HG03095 (cell line): ENCODE measurements at regions not wholly inside any gene's neighbourhood (a gene's known extent, or its start where the extent isn't known, plus 50 kb on each side); places are given as distances from the start of the nearest gene placed in this dataset.

Experiments used
- ATAC-seq: cut with Tn5 transposase; IDR thresholded peaks from one replicate; pipeline ENCODE4 v1.9.1; 2021; ENCODE audit warnings: moderate library complexity; ENCODE audit not compliant: unreplicated experiment

- no peak for ATAC-seq
Measured at GRCh38 chr4:17339376-17339775, 172.5 kb downstream of the QDPR start.

- ATAC-seq = peak; percentile 6
Measured at GRCh38 chr4:17336986-17337385, 174.9 kb downstream of the QDPR start.

GRCh38 chr4:17336524-17336961, 175.3 kb downstream of the QDPR start:
- ATAC-seq = peak; percentile 88

- ATAC-seq = no peak
Measured at GRCh38 chr4:17336069-17336468, 175.8 kb downstream of the QDPR start.

GRCh38 chr4:17335371-17335770, 176.5 kb downstream of the QDPR start:
- no peak for ATAC-seq

GRCh38 chr4:17332478-17332877, 179.4 kb downstream of the QDPR start:
- ATAC-seq = no peak

- ATAC-seq = no peak
Measured at GRCh38 chr4:17329046-17329445, 182.8 kb downstream of the QDPR start.

GRCh38 chr4:17328141-17328815, 183.6 kb downstream of the QDPR start:
- no peak for ATAC-seq

- no peak for ATAC-seq
Measured at GRCh38 chr4:17327591-17327990, 184.3 kb downstream of the QDPR start.

- no peak for ATAC-seq
Measured at GRCh38 chr4:17326756-17327155, 185.1 kb downstream of the QDPR start.

GRCh38 chr4:17325098-17325497, 186.8 kb downstream of the QDPR start:
- no peak for ATAC-seq

GRCh38 chr4:17324386-17324830, 187.5 kb downstream of the QDPR start:
- ATAC-seq = no peak

- no peak for ATAC-seq
Measured at GRCh38 chr4:17323554-17324385, 188.1 kb downstream of the QDPR start.

- ATAC-seq = no peak
Measured at GRCh38 chr4:17322514-17322913, 189.4 kb downstream of the QDPR start.

GRCh38 chr4:17320046-17320445, 191.8 kb downstream of the QDPR start:
- no peak for ATAC-seq

- ATAC-seq = no peak
Measured at GRCh38 chr4:17317526-17317925, 194.4 kb downstream of the QDPR start.

GRCh38 chr4:17316566-17316965, 195.3 kb downstream of the QDPR start:
- no peak for ATAC-seq

GRCh38 chr4:17315459-17315858, 196.4 kb downstream of the QDPR start:
- no peak for ATAC-seq

GRCh38 chr4:17313194-17313593, 198.7 kb downstream of the QDPR start:
- ATAC-seq = no peak

GRCh38 chr4:17310269-17310652, 201.6 kb downstream of the QDPR start:
- ATAC-seq = no peak

- ATAC-seq = no peak
Measured at GRCh38 chr4:17309567-17310268, 202.2 kb downstream of the QDPR start.

GRCh38 chr4:17301869-17302268, 210.0 kb downstream of the QDPR start:
- no peak for ATAC-seq
